ENCODE measurements at regions not wholly inside any gene's neighbourhood (a gene's known extent, or its start where the extent isn't known, plus 50 kb on each side); places are given as distances from the start of the nearest gene placed in this dataset.

DNA sequence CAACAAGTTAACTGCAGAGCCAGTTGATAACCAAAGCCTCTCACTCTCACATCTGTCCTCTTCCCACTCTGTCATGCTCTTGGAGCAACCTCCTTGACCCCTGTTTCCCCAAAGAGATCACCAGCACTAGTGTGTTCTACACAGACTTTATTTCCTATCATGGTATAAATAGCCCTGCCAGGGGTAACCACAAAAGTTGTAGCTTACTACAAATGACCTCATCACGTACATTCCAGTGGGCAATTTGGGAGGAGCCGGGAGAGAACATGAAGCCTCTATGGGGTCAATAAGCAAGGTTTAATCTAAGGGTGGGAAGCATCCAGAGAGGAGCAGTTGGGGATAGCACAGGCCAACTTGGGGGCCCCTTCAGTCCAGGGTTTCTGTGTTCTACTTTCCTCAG is 186.5 kb downstream of the KCNA5 start:
- TF ChIP-seq, protein P1, sequence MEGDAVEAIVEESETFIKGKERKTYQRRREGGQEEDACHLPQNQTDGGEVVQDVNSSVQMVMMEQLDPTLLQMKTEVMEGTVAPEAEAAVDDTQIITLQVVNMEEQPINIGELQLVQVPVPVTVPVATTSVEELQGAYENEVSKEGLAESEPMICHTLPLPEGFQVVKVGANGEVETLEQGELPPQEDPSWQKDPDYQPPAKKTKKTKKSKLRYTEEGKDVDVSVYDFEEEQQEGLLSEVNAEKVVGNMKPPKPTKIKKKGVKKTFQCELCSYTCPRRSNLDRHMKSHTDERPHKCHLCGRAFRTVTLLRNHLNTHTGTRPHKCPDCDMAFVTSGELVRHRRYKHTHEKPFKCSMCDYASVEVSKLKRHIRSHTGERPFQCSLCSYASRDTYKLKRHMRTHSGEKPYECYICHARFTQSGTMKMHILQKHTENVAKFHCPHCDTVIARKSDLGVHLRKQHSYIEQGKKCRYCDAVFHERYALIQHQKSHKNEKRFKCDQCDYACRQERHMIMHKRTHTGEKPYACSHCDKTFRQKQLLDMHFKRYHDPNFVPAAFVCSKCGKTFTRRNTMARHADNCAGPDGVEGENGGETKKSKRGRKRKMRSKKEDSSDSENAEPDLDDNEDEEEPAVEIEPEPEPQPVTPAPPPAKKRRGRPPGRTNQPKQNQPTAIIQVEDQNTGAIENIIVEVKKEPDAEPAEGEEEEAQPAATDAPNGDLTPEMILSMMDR (IDR thresholded peaks at IDR 0.05) = no peak
- no peak for TF ChIP-seq POLR2A (IDR thresholded peaks at IDR 0.05)

Measured in lower leg skin (tissue), 3 donors.